HT-29 (cell line): ENCODE measurements at regions not wholly inside any gene's neighbourhood (a gene's known extent, or its start where the extent isn't known, plus 50 kb on each side); places are given as distances from the start of the nearest gene placed in this dataset.
"Not testable (repeated sequence)": the region's sequence is repeated elsewhere in the genome, so short reads cannot be mapped to it uniquely, and the experiment has no call there.

Experiments used
- DNase-seq: peaks from one replicate; pipeline ENCODE4 v3.0.0-alpha.2; 2015; ENCODE audit warnings: low spot score

GRCh38 chr13:90564566-90564965 is 782.9 kb upstream of the MIR17HG start:
- DNase-seq, result no peak

- DNase-seq, result no peak
Measured at GRCh38 chr13:90565985-90566713, 781.3 kb upstream of the MIR17HG start.

GRCh38 chr13:90568165-90568564 is 779.3 kb upstream of the MIR17HG start:
- DNase-seq, result no peak

GRCh38 chr13:90576067-90576466 is 771.4 kb upstream of the MIR17HG start:
- no peak for DNase-seq

- no peak for DNase-seq
Measured at GRCh38 chr13:90577726-90578125, 769.8 kb upstream of the MIR17HG start.

GRCh38 chr13:90585392-90585791 is 762.1 kb upstream of the MIR17HG start:
- DNase-seq, result no peak

- no peak for DNase-seq
Measured at GRCh38 chr13:90591260-90591926, 756.1 kb upstream of the MIR17HG start.

GRCh38 chr13:90591927-90592268 is 755.6 kb upstream of the MIR17HG start:
- no peak for DNase-seq

GRCh38 chr13:90592943-90593342 is 754.5 kb upstream of the MIR17HG start:
- DNase-seq, result no peak

GRCh38 chr13:90594681-90595080 is 752.8 kb upstream of the MIR17HG start:
- no peak for DNase-seq

GRCh38 chr13:90605664-90606063 is 741.8 kb upstream of the MIR17HG start:
- no peak for DNase-seq

- DNase-seq, result not testable (repeated sequence)
Measured at GRCh38 chr13:90606921-90607320, 740.6 kb upstream of the MIR17HG start.

GRCh38 chr13:90612391-90612790 is 735.1 kb upstream of the MIR17HG start:
- DNase-seq, result no peak

- no peak for DNase-seq
Measured at GRCh38 chr13:90613076-90613795, 734.3 kb upstream of the MIR17HG start.

GRCh38 chr13:90615236-90615635 is 732.3 kb upstream of the MIR17HG start:
- no peak for DNase-seq

GRCh38 chr13:90615767-90616166 is 731.7 kb upstream of the MIR17HG start:
- no peak for DNase-seq

- DNase-seq, result no peak
Measured at GRCh38 chr13:90618133-90618532, 729.4 kb upstream of the MIR17HG start.

GRCh38 chr13:90622541-90622940 is 724.9 kb upstream of the MIR17HG start:
- no peak for DNase-seq

- DNase-seq, result no peak
Measured at GRCh38 chr13:90623318-90624011, 724.0 kb upstream of the MIR17HG start.

GRCh38 chr13:90627813-90628212 is 719.7 kb upstream of the MIR17HG start:
- DNase-seq, result no peak

- no peak for DNase-seq
Measured at GRCh38 chr13:90628471-90628870, 719.0 kb upstream of the MIR17HG start.

- no peak for DNase-seq
Measured at GRCh38 chr13:90630716-90631115, 716.8 kb upstream of the MIR17HG start.
